Esophagus squamous epithelium (tissue), 5 donors: ENCODE measurements at regions not wholly inside any gene's neighbourhood (a gene's known extent, or its start where the extent isn't known, plus 50 kb on each side); places are given as distances from the start of the nearest gene placed in this dataset.

ENCODE experiments used
- DNase-seq: peaks from one replicate; lab custom pipeline; 2025; lab: John Stamatoyannopoulos, UW
- H3K27ac ChIP-seq, 4 donors: fragments of 200-600 bp; sonication (generic); one replicate each; pipeline ENCODE4 v1.5.1; 2016 to 2019; ENCODE audit warnings: mild to moderate bottlenecking in 1 of 4
- H3K27me3 ChIP-seq, 4 donors: fragments of 200-600 bp; sonication (generic); 1 replicate in 3 of 4; 2 replicates in 1 of 4; pipeline versions ENCODE4 v1.5.1 to v1.6.0; 2017 to 2021; ENCODE audit warnings: antibody characterized with exemption in 1 of 4
- H3K36me3 ChIP-seq, 3 donors: fragments of 200-600 bp; sonication (generic); one replicate each; pipeline ENCODE4 v1.5.1; 2016 to 2019
- H3K4me1 ChIP-seq, 3 donors: fragments of 200-600 bp; sonication (generic); one replicate each; pipeline ENCODE4 v1.5.1; 2017 to 2019
- H3K4me3 ChIP-seq, 4 donors: fragments of 200-600 bp; sonication (generic); 1 replicate in 3 of 4; 2 replicates in 1 of 4; pipeline ENCODE4 v1.5.1; 2016 to 2019; ENCODE audit warnings: mild to moderate bottlenecking in 2 of 4, moderate library complexity in 1 of 4
- H3K9me3 ChIP-seq, 3 donors: fragments of 200-600 bp; sonication (generic); one replicate each; pipeline ENCODE4 v1.5.1; 2016 to 2019
- CTCF ChIP-seq, 6 experiments: fragments of 450-650 bp in 4 of 6; fragments of 200-600 bp in 2 of 6; sonication (generic) in 2 of 6; IDR thresholded peaks; one replicate each; pipeline ENCODE4 v1.5.1; 2016 to 2019; ENCODE audit warnings: antibody characterized with exemption in 6 of 6, mild to moderate bottlenecking in 4 of 6, moderate library complexity in 4 of 6
- POLR2A ChIP-seq, 4 donors: fragments of 450-650 bp; IDR thresholded peaks; one replicate each; pipeline ENCODE4 v1.6.1; 2017; ENCODE audit warnings: antibody characterized with exemption in 4 of 4, mild to moderate bottlenecking in 4 of 4, moderate library complexity in 3 of 4
- WGBS, 2 donors: methylation state at CpG; one replicate each; pipeline ENCODE4 v1.1.5; 2018; 5-methylcytosine and 5-hydroxymethylcytosine counted together
- intact Hi-C: fragments of 100-400 bp; cut with DNase I; formaldehyde crosslinking; loops from one replicate; pipeline ENCODE4 v1.15.0; 2022
- donor health status: DM: yes; HTN: yes; CAD: no.

- Histone ChIP-seq H3K27me3 (no peaks in the 10 kb centered on the region), H3K9me3 (no peaks in the 10 kb centered on the region), H3K36me3 (no peaks in the 10 kb centered on the region), H3K27ac (no peak overlapping the region), H3K4me1 (no peaks in the 10 kb centered on the region), H3K4me3 (no peak overlapping the region)
- DNase-seq, result no peak
- TF ChIP-seq CTCF (IDR thresholded peaks at IDR 0.05) (no peak), POLR2A (IDR thresholded peaks at IDR 0.05) (no peak)
- intact Hi-C loops, result no loop called here
Measured at GRCh38 chr4:14302021-14302420, 674.5 kb upstream of the BOD1L1 start.

GRCh38 chr4:14303856-14304255 is 676.3 kb upstream of the BOD1L1 start:
- H3K36me3 ChIP-seq, result no peaks in the 10 kb centered on the region
- no peak for TF ChIP-seq POLR2A (IDR thresholded peaks at IDR 0.05)
- H3K9me3 ChIP-seq, result no peaks in the 10 kb centered on the region
- no peak overlapping the region for H3K27ac ChIP-seq
- no peak for DNase-seq
- H3K4me1 ChIP-seq, result peaks cover 0 to 15% (median 2%) of the 10 kb centered on the region in 3 donors
- H3K4me3 ChIP-seq, result no peak overlapping the region
- H3K27me3 ChIP-seq, result no peaks in the 10 kb centered on the region
- intact Hi-C loops, result no loop called here
- 81 to 90% methylated on average over 3 of the region's 3 CpGs for WGBS, 2 donors

- intact Hi-C loops, result no loop called here
Measured at GRCh38 chr4:14308229-14308651, 680.7 kb upstream of the BOD1L1 start.

GRCh38 chr4:14309431-14309830 is 681.9 kb upstream of the BOD1L1 start:
- Histone ChIP-seq H3K4me1 (peaks cover 0 to 19% (median 2%) of the 10 kb centered on the region in 3 donors), H3K27me3 (no peaks in the 10 kb centered on the region), H3K36me3 (no peaks in the 10 kb centered on the region), H3K27ac (no peak overlapping the region), H3K9me3 (no peaks in the 10 kb centered on the region), H3K4me3 (no peak overlapping the region)
- intact Hi-C loops, result no loop called here
- WGBS, 2 donors, result 58 to 81% methylated on average over 2 of the region's 2 CpGs
- DNase-seq, result no peak
- no peak for TF ChIP-seq POLR2A (IDR thresholded peaks at IDR 0.05)
- TF ChIP-seq CTCF (IDR thresholded peaks at IDR 0.05), result no peak

More at GRCh38 chr4:14308229-14308651, 680.7 kb upstream of the BOD1L1 start:
- Histone ChIP-seq H3K27ac (peak overlapping the region in 3 of 4 donors; percentile 7 to 70 (median 53)), H3K4me1 (peaks cover 0 to 19% (median 2%) of the 10 kb centered on the region in 3 donors), H3K27me3 (no peaks in the 10 kb centered on the region), H3K36me3 (no peaks in the 10 kb centered on the region), H3K9me3 (no peaks in the 10 kb centered on the region), H3K4me3 (no peak overlapping the region)
- DNase-seq, result no peak
- TF ChIP-seq POLR2A (IDR thresholded peaks at IDR 0.05), result no peak
- TF ChIP-seq CTCF (IDR thresholded peaks at IDR 0.05), result no peak

GRCh38 chr4:14313757-14314156 is 686.2 kb upstream of the BOD1L1 start:
- Histone ChIP-seq H3K36me3 (no peaks in the 10 kb centered on the region), H3K27ac (no peak overlapping the region), H3K4me3 (no peak overlapping the region), H3K27me3 (no peaks in the 10 kb centered on the region), H3K4me1 (peaks cover 0 to 5% (median 0%) of the 10 kb centered on the region in 3 donors), H3K9me3 (no peaks in the 10 kb centered on the region)
- 61 to 90% methylated on average over 3 of the region's 3 CpGs for WGBS, 2 donors
- no peak for TF ChIP-seq CTCF (IDR thresholded peaks at IDR 0.05)
- no peak for TF ChIP-seq POLR2A (IDR thresholded peaks at IDR 0.05)
- no peak for DNase-seq
- intact Hi-C loops, result no loop called here

- no peak overlapping the region for H3K27ac ChIP-seq
- TF ChIP-seq POLR2A (IDR thresholded peaks at IDR 0.05) (no peak), CTCF (IDR thresholded peaks at IDR 0.05) (no peak)
- 74 to 78% methylated on average over 3 of the region's 3 CpGs for whole genome bisulfite sequencing, 2 donors
- no peak for DNase-seq
- no peaks in the 10 kb centered on the region for H3K36me3 ChIP-seq
- H3K4me1 ChIP-seq, result no peaks in the 10 kb centered on the region
- no peak overlapping the region for H3K4me3 ChIP-seq
- intact Hi-C loops, result no loop called here
- no peaks in the 10 kb centered on the region for H3K27me3 ChIP-seq
- no peaks in the 10 kb centered on the region for H3K9me3 ChIP-seq
Measured at GRCh38 chr4:14315129-14315528, 687.2 kb upstream of the CPEB2 start.
